Right atrium auricular region (tissue), 2 donors: ENCODE measurements at regions not wholly inside any gene's neighbourhood (a gene's known extent, or its start where the extent isn't known, plus 50 kb on each side); places are given as distances from the start of the nearest gene placed in this dataset.
A peak's percentile ranks its signal among the peaks of the same experiment; 100 is the strongest.

Experiments
- DNase-seq: peaks from one replicate; pipeline ENCODE4 v3.0.0-alpha.2; 2019; ENCODE audit warnings: low spot score
- H3K27ac ChIP-seq, 2 donors: fragments of 200-600 bp; sonication (generic); 1 replicate in 1 of 2; 2 replicates in 1 of 2; pipeline ENCODE4 v1.5.1; 2016 to 2019
- H3K27me3 ChIP-seq, 2 donors: fragments of 200-600 bp; sonication (generic); one replicate each; pipeline versions ENCODE4 v1.5.1 to v1.6.0; 2017 to 2019
- H3K36me3 ChIP-seq: fragments of 200-600 bp; sonication (generic); one replicate; pipeline ENCODE4 v1.5.1; 2016
- H3K4me1 ChIP-seq, 2 donors: fragments of 200-600 bp; sonication (generic); one replicate each; pipeline versions ENCODE4 v1.5.1 to v1.6.0; 2017 to 2019
- H3K4me3 ChIP-seq, 2 donors: fragments of 200-600 bp; sonication (generic); 1 replicate in 1 of 2; 2 replicates in 1 of 2; pipeline ENCODE4 v1.5.1; 2017 to 2019; ENCODE audit warnings: mild to moderate bottlenecking in 1 of 2, moderate library complexity in 1 of 2
- H3K9me3 ChIP-seq, 2 donors: fragments of 200-600 bp; sonication (generic); one replicate each; pipeline ENCODE4 v1.5.1; 2019
- CTCF ChIP-seq, 2 donors: fragments of 200-600 bp; sonication (generic); IDR thresholded peaks; one replicate each; pipeline ENCODE4 v1.5.1; 2019; ENCODE audit warnings: antibody characterized with exemption in 2 of 2

- Histone ChIP-seq H3K4me1 (peaks cover 0 to 43% of the 10 kb centered on the region in 2 donors), H3K9me3 (peaks cover 0 to 20% of the 10 kb centered on the region in 2 donors), H3K27me3 (no peaks in the 10 kb centered on the region), H3K4me3 (no peak overlapping the region), H3K27ac (peak overlapping the region; percentile 63 to 68), H3K36me3 (no peaks in the 10 kb centered on the region)
- no peak for TF ChIP-seq CTCF (IDR thresholded peaks at IDR 0.05)
- no peak for DNase-seq
Measured at GRCh38 chr2:105498281-105498846, 99.5 kb upstream of the FHL2 start.

GRCh38 chr2:105497094-105497493, 98.2 kb upstream of the FHL2 start:
- Histone ChIP-seq H3K36me3 (no peaks in the 10 kb centered on the region), H3K4me1 (peaks cover 0 to 43% of the 10 kb centered on the region in 2 donors), H3K27ac (peak overlapping the region; percentile 61 to 63), H3K9me3 (peaks cover 9 to 32% of the 10 kb centered on the region in 2 donors), H3K27me3 (no peaks in the 10 kb centered on the region), H3K4me3 (no peak overlapping the region)
- DNase-seq = no peak
- no peak for TF ChIP-seq CTCF (IDR thresholded peaks at IDR 0.05)

- H3K4me3 ChIP-seq = no peak overlapping the region
- no peak for DNase-seq
- H3K36me3 ChIP-seq = no peaks in the 10 kb centered on the region
- TF ChIP-seq CTCF (IDR thresholded peaks at IDR 0.05) = no peak
- H3K27me3 ChIP-seq = no peaks in the 10 kb centered on the region
- peaks cover 9 to 29% of the 10 kb centered on the region in 2 donors for H3K9me3 ChIP-seq
- H3K4me1 ChIP-seq = peaks cover 0 to 43% of the 10 kb centered on the region in 2 donors
- peak overlapping the region; percentile 61 to 63 for H3K27ac ChIP-seq
Measured at GRCh38 chr2:105496271-105496670, 97.4 kb upstream of the FHL2 start.

- Histone ChIP-seq H3K4me3 (no peak overlapping the region), H3K9me3 (peaks cover 9 to 23% of the 10 kb centered on the region in 2 donors), H3K4me1 (peaks cover 0 to 45% of the 10 kb centered on the region in 2 donors), H3K27ac (peak overlapping the region; percentile 6 to 63), H3K27me3 (no peaks in the 10 kb centered on the region), H3K36me3 (no peaks in the 10 kb centered on the region)
- no peak for TF ChIP-seq CTCF (IDR thresholded peaks at IDR 0.05)
- DNase-seq = no peak
Measured at GRCh38 chr2:105494683-105495425, 96.0 kb upstream of the FHL2 start.

- TF ChIP-seq CTCF (IDR thresholded peaks at IDR 0.05) = no peak
- Histone ChIP-seq H3K4me3 (no peak overlapping the region), H3K27ac (no peak overlapping the region), H3K36me3 (no peaks in the 10 kb centered on the region), H3K27me3 (no peaks in the 10 kb centered on the region), H3K9me3 (peaks cover 9 to 23% of the 10 kb centered on the region in 2 donors), H3K4me1 (peaks cover 0 to 37% of the 10 kb centered on the region in 2 donors)
- no peak for DNase-seq
Measured at GRCh38 chr2:105490956-105491355, 92.1 kb upstream of the FHL2 start.
